IPS DF 19.7 (cell line): ENCODE measurements at regions not wholly inside any gene's neighbourhood (a gene's known extent, or its start where the extent isn't known, plus 50 kb on each side); places are given as distances from the start of the nearest gene placed in this dataset.
"Not testable (repeated sequence)": the region's sequence is repeated elsewhere in the genome, so short reads cannot be mapped to it uniquely, and the experiment has no call there.

ENCODE experiments used
- DNase-seq: peaks from one replicate; pipeline ENCODE4 v3.0.0-alpha.2; 2013; ENCODE audit warnings: low read depth, low spot score

GRCh38 chr17:27091043-27091497 lies 202.8 kb upstream of the WSB1 start:
- no peak for DNase-seq

- not testable (repeated sequence) for DNase-seq
Measured at GRCh38 chr17:27094179-27094578, 199.7 kb upstream of the WSB1 start.

- not testable (repeated sequence) for DNase-seq
Measured at GRCh38 chr17:27095821-27096220, 198.1 kb upstream of the WSB1 start.

GRCh38 chr17:27099266-27099665 lies 194.6 kb upstream of the WSB1 start:
- not testable (repeated sequence) for DNase-seq

- DNase-seq = not testable (repeated sequence)
Measured at GRCh38 chr17:27104605-27105221, 189.2 kb upstream of the WSB1 start.

DNA sequence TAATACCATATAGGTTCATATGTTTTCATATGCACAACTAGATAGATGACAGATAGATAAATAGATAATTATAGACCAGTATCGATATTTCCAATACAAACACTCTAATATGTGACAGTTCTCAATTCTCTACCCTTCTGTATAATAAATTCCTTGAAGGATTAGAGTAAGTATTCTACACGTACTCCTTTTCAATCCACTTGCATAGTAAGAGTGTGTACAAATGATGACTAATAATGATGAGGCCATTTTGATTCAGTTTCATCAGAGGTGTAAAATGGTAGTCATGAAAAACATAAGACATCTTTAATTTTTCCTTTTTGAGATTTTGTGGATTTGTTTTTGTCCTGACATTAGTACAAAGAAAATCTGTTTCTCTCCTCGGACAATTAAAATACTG lies 188.3 kb upstream of the WSB1 start:
- DNase-seq = no peak

GRCh38 chr17:27106347-27106981 lies 187.4 kb upstream of the WSB1 start:
- DNase-seq = no peak

- no peak for DNase-seq
Measured at GRCh38 chr17:27106982-27107360, 186.9 kb upstream of the WSB1 start.

- not testable (repeated sequence) for DNase-seq
Measured at GRCh38 chr17:27107386-27108328, 186.3 kb upstream of the WSB1 start.

GRCh38 chr17:27109346-27109745 lies 184.6 kb upstream of the WSB1 start:
- no peak for DNase-seq

GRCh38 chr17:27153005-27153404 lies 140.9 kb upstream of the WSB1 start:
- no peak for DNase-seq

- no peak for DNase-seq
Measured at GRCh38 chr17:27155866-27156265, 138.0 kb upstream of the WSB1 start.

GRCh38 chr17:27157297-27157696 lies 136.6 kb upstream of the WSB1 start:
- DNase-seq = no peak

DNA sequence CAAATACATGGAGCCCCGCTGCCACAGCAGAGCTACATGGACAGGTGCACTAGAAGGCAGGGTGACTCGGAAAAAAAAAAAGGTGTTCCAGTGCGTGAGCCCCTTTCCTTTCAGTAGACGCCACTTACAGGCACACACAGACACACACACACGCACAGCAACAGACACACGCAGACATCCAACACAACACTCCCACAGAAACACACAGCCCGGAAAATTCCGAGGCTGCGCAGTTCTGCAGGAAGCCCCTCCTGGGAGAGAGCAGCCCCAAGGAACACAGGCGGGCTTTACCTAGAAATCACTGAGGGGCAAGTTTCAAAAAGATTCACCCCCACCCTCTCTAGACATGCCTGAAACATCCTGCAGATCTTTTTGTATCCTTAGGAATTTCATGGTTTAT lies 136.0 kb upstream of the WSB1 start:
- DNase-seq = no peak

GRCh38 chr17:27158382-27158781 lies 135.5 kb upstream of the WSB1 start:
- DNase-seq = no peak

DNA sequence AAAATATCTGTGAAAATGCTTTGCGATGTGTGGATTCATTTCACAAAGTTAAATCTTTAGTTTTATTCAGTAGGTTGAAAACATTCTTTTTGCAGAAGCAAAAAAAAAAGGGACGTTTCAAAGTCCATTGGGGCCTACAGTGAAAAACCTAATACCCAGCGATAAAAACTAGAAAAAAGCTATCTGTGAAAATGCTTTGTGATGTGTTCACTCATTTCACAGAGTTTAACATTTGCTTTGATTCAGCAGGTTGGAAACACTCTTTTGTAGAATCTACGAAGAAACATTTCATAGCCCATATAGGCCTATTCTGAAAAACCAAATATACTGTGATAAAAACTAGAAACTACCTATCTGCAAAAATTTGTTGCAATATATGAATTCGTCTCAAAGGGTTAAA lies 113.6 kb upstream of the WSB1 start:
- no peak for DNase-seq

- DNase-seq = not testable (repeated sequence)
Measured at GRCh38 chr17:27181379-27181925, 112.5 kb upstream of the WSB1 start.

DNA sequence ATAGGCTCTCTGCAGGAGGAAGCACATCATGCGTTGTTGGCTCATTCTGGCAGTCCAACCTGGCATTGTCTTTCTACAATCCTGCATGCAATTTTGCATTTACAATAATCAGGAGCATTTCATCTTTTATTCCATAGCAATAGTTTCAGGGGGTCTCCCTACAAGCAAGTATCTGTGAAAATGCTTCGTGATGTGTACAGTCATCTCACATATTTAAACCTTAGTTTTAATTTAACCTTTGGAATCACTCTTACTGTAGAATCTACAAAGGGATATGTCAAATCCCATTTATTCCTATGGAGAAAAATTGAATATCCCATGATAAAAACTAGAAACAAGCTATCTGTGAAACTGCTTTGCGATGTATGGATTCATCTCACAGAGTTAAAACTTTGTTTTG lies 112.0 kb upstream of the WSB1 start:
- DNase-seq = no peak

GRCh38 chr17:27197505-27197904 lies 96.4 kb upstream of the WSB1 start:
- DNase-seq = peak; percentile 3

DNA sequence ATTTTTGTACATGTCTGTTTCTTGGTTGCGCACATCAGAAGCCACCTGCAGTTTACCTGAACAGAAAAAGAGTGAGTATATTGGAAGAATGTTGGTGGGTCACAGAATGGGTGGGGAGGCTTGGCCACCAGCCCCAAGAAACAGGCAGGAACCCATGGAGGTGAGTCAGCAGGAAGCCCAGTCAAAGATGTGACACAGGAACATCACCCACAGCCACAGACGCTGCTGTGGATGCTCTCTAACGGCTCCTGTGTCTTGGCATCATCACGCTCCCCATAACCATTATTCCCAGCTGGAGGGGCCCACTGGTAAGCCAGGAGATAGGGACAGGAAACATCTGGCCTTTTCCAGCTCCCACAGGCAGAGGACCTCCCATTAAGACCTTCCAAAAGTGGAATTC lies 94.0 kb upstream of the WSB1 start:
- no peak for DNase-seq

GRCh38 chr17:27200476-27200875 lies 93.4 kb upstream of the WSB1 start:
- no peak for DNase-seq

GRCh38 chr17:27203241-27203640 lies 90.7 kb upstream of the WSB1 start:
- DNase-seq = no peak
